Stimulated activated CD4-positive, alpha-beta T cell treated with anti-CD3 and anti-CD28 coated beads, Interleukin-15, amount 100 ng/mL, for 24 hours (primary cell): ENCODE measurements at regions not wholly inside any gene's neighbourhood (a gene's known extent, or its start where the extent isn't known, plus 50 kb on each side); places are given as distances from the start of the nearest gene placed in this dataset.

Experiments used
- DNase-seq: peaks from one replicate; pipeline ENCODE4 v3.0.0-alpha.2; 2020

DNA sequence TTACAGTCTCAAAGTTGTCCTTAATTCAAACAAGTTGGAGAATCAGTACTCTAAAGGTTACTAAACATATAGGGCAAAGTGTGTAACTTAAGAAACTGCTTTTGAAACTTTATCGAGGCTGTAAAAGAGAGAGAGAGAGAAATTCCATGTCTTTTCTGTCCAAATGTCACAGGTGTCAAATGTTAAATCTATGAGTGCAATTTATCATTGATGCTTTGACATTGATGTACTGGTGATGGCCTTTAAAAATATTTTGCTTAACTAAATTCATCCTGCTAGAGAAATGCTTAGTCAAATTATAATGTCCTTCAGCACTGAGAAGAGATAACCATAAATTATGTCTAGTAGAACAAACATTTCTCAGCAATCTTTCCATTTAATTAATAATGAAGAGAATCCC lies 1602.1 kb upstream of the TMEFF2 start:
- no peak for DNase-seq

GRCh38 chr2:193793914-193794313 lies 1599.2 kb upstream of the TMEFF2 start:
- no peak for DNase-seq

- no peak for DNase-seq
These were observed 1588.9 kb upstream of the TMEFF2 start for GRCh38 chr2:193783681-193784080.

GRCh38 chr2:193778293-193778692 lies 1583.6 kb upstream of the TMEFF2 start:
- DNase-seq = no peak

DNA sequence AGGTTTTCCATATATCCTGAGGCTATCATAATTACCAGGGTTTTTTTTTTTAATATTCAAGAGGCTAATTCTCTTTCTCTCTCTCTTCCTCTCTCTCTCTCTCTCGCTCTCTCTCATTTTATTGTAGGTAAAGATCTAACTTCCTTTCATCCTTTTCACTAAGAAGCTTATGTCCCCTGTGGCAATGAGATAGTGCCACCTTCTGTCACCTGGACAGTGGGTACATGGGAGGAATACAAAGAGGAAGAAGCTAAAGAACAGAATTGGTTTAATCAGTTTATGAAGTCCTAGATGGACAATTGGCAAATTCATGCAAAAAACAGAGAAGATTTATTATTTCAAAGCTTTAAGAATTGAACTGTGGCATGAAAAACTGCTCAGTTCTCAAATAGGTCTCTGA lies 1582.3 kb upstream of the TMEFF2 start:
- DNase-seq = no peak

DNA sequence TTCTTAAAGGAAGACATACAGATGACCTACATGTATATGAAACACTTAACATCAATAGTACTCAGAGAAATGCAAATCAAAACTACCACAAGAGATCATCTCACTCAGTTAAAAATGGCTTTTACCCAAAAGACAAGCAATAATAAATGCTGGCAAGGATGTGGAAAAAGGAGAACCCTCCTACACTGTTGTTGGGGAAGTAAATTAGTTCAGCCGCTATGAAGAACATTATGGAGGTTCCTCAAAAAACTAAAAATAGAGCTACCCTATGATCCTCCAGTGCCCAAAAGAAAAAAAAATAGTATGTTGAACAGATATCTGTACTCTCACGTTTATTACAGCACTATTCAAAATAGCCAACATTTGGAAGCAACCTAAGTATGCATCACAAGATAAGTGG lies 1579.4 kb upstream of the TMEFF2 start:
- no peak for DNase-seq

DNA sequence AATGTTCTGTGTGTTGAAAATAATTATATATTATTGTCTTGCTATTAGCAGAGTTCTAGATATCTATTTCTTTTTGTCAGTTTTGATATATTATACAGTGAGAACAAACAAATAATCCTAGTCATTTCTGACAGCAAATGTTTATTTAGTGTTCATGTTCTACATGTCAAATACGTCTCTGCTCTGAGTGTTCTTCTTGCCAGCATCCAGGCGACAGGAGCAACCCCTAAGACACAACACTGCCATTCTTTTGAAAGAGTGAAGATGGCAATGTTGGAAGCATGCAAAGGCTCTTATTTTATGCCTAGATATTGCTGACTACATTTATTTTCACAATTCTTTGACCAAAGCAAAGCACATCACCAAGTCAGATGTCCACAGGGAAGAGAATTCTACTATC lies 1556.6 kb upstream of the TMEFF2 start:
- DNase-seq = no peak

GRCh38 chr2:193749485-193749884 lies 1554.8 kb upstream of the TMEFF2 start:
- no peak for DNase-seq

DNA sequence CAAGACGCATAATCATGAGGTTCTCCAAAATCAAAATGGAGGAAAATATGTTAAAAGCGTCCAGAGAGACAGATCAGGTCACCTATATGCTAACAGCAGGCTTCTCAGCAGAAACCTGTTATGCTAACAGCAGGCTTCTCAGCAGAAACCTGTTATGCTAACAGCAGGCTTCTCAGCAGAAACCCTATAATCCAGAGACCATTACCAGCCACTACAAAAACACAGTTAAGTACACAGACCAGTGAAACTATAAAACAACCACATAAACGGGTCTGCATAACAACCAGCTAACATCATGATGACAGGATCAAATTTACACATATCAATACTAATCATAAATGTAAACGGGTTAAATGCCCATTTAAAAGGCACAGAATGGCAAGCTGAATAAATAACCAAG lies 1548.4 kb upstream of the TMEFF2 start:
- no peak for DNase-seq

DNA sequence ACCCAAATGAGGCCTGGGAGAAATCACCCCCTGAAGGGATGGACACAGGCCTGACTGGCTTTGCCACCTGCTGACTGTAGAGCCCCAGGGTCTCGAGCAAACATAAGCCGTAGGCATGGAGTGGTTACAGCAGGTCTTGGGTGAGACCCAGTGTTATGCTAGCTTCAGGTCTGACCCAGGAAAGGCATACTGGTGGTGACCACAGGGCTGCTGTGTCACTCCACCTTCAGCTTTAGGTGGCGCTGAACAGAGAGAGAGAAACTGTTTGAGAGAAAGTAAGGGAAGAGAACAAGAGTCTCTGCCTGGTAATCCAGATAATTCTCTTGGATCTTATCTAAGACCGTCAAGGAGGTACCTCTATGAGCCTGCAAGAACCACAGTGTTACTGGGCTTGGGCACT lies 1544.2 kb upstream of the TMEFF2 start:
- DNase-seq = no peak

DNA sequence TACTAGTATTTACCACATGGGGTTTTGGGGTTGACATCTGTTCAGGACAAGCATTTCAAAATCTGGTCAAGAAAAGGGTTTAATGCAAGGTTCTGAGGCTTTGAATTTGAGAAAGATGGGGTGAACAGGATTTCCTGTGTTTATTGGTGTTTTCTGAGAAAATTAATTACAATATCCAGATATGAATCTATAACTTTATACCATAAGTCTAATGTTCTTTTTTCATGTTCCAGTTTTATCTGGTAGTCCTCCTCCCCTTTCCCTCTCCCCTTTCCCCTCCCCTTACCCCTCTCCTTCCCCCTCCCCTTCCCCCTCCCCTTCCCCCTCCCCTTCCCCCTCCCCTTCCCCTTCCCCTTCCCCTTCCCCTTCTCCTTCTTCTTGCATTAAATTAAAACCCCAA lies 1518.2 kb upstream of the TMEFF2 start:
- DNase-seq = no peak

DNA sequence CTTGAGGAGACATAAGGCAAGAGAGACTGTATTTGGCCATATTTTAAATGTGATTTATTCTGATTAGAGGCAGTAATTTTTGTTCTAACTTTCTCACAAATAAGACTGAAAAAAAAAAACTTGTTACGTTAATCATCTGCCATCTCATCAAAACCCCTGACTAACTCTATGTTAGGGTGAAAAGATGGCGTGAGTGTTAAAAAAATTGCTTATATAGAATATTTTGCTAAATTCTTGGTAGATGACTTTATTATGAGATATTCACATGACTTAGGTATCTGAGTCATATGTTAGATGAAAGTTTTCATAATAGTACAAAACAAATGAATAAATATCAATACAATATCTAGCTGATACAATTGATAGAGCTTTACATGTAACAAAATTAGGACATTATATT lies 1508.7 kb upstream of the TMEFF2 start:
- no peak for DNase-seq

GRCh38 chr2:193701484-193701883 lies 1506.8 kb upstream of the TMEFF2 start:
- no peak for DNase-seq

GRCh38 chr2:193695367-193695766 lies 1500.6 kb upstream of the TMEFF2 start:
- DNase-seq = no peak

GRCh38 chr2:193693758-193694157 lies 1499.0 kb upstream of the TMEFF2 start:
- DNase-seq = no peak

DNA sequence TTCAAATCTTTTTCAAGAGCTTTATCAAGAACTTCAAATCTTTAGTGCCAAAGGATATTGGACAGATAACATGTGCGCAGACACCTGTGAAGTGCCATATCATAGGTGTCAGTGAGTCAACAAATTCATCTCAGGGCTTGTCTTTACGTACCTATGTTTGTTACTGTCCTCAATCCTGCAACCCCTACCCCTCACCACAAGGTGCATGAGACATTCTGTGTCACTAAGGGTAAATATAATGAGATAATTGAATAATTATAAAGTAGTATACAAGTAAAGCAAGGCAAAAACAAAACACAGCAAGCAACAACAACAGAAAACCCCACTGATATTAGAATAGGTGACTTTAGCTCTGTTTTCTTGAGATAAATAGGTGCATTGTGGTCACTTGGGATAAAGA lies 1495.8 kb upstream of the TMEFF2 start:
- DNase-seq = no peak

DNA sequence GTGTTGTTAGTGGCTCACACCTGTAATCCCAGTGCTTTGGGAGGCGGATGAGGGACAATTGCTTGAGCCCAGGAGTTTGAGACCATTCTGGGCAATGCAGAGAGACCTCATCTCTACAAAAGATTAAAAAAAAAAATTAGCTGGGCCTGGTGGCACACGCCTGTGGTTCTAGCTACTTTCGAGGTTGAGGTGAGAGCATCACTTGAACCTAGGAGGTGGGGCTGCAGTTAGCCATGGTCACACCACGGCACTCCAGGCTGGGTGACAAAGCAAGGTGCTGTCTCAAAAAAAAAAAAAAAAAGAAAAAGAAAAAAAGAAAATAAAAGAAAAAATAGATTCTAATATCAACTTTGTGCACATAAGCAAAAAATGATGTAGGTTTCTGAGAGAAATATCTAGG lies 1492.5 kb upstream of the TMEFF2 start:
- DNase-seq = no peak

DNA sequence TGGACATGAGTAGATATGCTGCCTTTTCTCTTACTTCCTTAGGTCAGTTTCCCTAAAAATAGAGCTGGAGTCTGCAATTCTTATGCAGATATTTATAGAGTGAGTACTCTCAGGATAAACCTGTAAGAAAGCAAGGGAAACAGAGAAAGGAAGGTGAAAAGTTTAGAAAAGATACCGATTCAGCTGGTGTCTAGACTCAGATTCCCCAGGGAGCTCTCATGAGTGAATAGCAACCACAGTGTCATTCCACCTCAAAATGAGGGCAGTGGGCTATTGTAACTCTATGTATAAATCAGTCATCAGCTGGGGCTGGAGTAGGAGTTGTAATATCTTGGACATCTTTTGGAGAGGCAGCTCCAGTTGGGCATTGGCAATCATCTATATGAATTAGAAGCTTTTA lies 1485.1 kb upstream of the TMEFF2 start:
- no peak for DNase-seq

DNA sequence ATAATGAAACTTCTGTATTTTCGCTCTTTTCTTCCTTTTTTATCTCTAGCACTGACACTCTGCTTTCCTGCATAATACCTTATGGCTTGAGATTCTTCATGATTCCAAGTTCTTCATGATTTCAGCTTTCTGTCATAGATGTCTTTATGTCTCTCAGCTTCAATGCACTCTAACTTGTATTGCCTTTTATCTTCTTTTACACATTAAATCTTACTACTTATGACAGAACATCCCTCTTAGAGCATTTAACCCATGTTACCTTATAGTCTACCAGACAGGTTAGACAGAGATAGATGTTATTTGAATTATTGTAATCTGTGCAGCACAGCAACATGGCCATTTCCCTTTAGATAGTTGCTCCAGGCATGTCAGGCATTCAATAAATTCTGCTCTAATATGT lies 1475.7 kb upstream of the TMEFF2 start:
- no peak for DNase-seq

DNA sequence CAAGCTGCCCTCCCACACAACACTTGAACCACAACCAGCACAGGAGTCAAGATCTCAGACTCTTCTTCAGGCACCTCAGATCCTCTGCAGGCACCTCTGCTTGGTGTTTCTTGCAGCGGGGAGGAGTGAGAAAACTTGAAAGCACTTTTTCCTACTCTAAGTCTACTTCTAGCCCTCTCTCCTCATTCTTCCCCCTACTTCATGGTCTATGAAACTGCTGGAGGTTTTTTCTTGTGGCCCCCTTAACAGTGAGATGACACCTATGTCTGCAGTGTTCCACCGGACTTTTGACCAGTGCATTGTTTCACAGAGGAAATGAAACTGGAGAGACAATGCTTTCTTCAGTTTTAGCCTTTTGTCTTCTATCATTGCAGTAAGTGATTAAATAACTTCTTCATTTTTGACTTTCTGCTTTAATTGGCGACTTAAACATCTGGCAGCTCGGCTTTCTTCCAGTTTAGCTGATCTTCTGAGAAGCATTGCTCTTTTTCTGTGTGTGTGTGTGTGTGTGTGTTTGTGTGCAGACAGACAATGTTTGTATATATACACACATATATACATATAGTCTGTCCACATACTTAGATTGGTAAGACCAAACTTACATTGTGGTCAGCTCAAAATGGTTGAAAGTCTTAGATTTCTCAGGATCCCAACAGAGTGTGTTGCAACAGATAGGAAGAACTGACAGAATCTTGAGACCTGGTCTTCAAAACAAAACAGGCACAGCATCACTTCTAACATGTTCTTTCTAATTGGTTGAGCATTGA lies 1474.0 kb upstream of the TMEFF2 start:
- no peak for DNase-seq

DNA sequence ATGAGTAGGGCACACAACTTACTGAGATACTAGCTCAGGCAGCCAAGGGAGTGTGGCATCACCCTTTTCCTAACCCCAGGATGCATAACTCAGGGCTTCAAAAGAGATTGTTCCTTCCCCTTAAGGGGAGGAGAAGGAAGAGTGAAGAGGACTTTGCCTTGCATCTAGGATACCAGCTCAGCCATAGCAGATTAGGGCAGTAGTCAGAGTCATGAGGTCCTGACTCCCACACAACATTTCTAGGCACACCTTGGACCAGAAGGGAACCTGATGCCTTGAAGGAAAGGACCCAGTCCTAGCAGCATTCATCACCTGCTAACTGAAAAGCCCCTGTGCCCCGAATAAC lies 1433.2 kb upstream of the TMEFF2 start:
- no peak for DNase-seq

DNA sequence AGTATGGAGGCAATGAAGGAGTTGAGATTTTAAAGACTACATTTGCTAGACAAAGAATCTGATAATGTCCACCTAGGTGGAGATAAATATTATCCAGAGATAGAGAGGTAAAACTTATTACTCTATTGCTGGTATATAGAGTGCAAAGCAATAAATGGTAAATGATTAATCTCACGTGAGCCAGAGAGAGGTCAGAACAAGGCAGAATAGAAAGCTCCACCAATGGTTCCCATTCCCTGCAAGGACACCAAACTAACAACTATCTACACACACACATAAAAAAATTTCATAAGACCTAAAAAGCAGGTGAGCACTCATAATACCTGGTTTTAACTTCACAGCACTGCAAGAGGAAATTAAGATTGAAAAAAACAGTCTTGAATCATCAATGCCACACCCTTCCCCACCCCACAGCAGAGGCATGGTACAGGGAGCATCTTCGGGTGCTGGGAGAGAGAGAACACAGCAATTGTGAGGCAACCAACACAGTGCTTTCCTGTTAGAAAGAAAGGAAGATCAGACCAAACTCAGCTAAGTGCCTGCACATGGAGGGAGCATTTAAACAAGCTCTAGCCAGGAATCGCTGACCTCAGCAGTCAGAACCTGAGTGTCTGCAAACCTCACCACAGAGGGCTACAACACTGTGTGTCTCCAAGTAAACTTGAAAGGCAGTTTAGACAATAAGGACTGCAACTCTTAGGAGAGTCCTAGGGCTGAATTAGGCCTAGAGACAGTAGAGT lies 1432.6 kb upstream of the TMEFF2 start:
- DNase-seq = no peak

DNA sequence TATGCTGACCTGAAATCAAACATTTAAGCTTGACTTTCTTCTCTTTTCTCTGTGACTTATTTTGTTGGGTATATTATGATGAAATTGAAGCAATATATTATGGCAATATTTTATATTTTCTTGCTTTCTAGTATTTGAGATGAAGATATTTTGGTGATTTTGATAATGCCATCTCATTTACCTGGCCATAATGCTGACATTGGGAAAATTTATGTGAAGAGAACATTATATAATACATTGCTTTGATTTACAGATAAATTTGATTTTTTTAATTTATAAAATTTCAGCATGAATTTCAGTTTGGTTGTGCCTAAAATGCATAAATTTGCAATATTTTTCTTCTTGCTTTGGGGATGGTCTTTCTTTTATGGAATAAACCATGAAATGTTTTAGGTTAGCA lies 1413.7 kb upstream of the TMEFF2 start:
- DNase-seq = no peak

DNA sequence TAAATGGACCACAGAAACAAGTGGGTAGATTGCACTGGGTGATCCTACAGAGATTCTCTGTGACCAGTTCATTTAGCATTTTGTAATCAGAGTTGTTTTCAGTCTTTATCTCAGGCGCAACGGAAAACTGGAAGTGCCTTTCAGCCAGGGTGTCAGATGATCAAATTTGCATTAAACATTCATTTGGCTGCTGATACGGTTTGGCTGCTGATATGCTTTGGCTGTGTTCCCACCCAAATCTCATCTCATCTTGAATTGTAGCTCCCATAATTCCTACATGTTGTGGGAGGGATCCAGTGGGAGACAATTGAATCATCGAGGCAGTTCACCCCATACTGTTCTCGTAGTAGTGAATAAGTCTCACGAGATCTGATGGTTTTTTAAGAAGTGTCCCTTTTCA lies 1396.1 kb upstream of the TMEFF2 start:
- no peak for DNase-seq

DNA sequence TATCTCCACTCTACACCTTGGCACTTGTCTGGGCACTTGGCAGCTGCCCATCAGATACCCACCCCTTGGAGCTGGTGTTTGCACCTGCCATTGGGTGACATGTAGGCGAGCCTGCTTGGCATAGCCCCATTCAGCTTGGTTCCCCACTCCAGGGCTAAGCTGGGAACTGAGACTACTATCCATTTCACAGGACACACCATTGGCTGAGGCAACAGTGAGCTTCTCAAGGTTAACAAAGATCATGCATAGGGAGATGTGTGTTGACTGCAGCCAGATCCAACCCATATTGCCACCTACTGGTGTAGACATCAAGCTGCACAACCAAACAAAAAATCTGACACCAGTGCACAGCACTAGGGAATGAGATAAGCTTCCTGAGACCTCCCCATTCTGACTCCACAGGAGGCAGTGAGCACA lies 1389.8 kb upstream of the TMEFF2 start:
- no peak for DNase-seq
